ENCODE measurements at regions not wholly inside any gene's neighbourhood (a gene's known extent, or its start where the extent isn't known, plus 50 kb on each side); places are given as distances from the start of the nearest gene placed in this dataset.

DNA sequence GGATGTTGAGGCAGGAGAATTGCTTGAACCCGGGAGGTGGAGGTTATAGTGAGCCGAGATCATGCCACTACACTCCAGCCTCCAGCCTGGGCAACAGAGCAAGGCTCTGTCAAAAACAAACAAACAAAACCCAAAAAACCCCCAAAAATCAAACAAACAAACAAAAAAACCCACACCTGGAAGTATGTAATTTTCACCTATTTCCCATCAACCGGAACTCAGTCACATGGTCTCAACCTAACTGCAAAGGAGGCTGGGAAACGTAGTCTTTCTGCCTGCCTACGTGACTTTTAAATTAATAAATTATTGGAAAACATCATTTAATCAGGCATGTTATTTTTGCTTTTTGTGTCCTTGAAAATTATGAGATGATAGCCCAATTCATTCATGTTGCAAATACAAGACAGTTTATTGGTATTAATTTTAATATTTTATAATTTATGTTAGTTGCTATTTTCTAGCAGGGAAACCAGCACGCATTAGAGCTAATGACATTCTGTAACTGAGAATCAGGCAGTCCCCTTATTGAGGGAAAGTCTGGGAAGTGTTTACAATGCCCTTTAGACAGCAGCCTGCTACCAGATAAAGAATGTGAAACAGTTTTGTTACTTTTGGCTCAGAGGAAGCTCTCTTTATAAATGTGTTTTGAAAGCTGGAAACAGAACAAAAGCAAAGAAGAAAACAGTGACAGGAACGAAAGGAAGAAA lies 110.3 kb downstream of the NXNL2 start:
- TF ChIP-seq EZH2phosphoT487 (IDR thresholded peaks at IDR 0.05; ENCODE audit: borderline replicate concordance, low read depth) (no peak), ELF1 (IDR thresholded peaks at IDR 0.05) (no peak), CTCF (IDR thresholded peaks at IDR 0.05) (no peak), GATA2 (CRISPR knock-in tag; IDR thresholded peaks at IDR 0.05) (no peak), SMC3 (IDR thresholded peaks at IDR 0.05; ENCODE audit: low read depth, low read length) (no peak), RXRA (IDR thresholded peaks at IDR 0.05; ENCODE audit: borderline replicate concordance, low read depth) (no peak), TAF1 (IDR thresholded peaks at IDR 0.05; ENCODE audit: borderline replicate concordance, low read depth, low read length) (no peak), GABPA (IDR thresholded peaks at IDR 0.05; ENCODE audit: low read depth) (no peak), MAX (IDR thresholded peaks at IDR 0.05; ENCODE audit: low read depth) (no peak), CHD2 (IDR thresholded peaks at IDR 0.05; ENCODE audit: low read length, partially characterized antibody) (no peak), RAD21 (IDR thresholded peaks at IDR 0.05; ENCODE audit: low read length) (no peak), FOXM1 (IDR thresholded peaks at IDR 0.05; ENCODE audit: low read depth) (no peak), NFIC (IDR thresholded peaks at IDR 0.05; ENCODE audit: borderline replicate concordance) (no peak)
- TF ChIP-seq, protein P1, sequence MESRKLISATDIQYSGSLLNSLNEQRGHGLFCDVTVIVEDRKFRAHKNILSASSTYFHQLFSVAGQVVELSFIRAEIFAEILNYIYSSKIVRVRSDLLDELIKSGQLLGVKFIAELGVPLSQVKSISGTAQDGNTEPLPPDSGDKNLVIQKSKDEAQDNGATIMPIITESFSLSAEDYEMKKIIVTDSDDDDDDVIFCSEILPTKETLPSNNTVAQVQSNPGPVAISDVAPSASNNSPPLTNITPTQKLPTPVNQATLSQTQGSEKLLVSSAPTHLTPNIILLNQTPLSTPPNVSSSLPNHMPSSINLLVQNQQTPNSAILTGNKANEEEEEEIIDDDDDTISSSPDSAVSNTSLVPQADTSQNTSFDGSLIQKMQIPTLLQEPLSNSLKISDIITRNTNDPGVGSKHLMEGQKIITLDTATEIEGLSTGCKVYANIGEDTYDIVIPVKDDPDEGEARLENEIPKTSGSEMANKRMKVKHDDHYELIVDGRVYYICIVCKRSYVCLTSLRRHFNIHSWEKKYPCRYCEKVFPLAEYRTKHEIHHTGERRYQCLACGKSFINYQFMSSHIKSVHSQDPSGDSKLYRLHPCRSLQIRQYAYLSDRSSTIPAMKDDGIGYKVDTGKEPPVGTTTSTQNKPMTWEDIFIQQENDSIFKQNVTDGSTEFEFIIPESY (IDR thresholded peaks at IDR 0.05; ENCODE audit: borderline replicate concordance, low read depth) = no peak
